ENCODE measurements at regions not wholly inside any gene's neighbourhood (a gene's known extent, or its start where the extent isn't known, plus 50 kb on each side); places are given as distances from the start of the nearest gene placed in this dataset.

DNA sequence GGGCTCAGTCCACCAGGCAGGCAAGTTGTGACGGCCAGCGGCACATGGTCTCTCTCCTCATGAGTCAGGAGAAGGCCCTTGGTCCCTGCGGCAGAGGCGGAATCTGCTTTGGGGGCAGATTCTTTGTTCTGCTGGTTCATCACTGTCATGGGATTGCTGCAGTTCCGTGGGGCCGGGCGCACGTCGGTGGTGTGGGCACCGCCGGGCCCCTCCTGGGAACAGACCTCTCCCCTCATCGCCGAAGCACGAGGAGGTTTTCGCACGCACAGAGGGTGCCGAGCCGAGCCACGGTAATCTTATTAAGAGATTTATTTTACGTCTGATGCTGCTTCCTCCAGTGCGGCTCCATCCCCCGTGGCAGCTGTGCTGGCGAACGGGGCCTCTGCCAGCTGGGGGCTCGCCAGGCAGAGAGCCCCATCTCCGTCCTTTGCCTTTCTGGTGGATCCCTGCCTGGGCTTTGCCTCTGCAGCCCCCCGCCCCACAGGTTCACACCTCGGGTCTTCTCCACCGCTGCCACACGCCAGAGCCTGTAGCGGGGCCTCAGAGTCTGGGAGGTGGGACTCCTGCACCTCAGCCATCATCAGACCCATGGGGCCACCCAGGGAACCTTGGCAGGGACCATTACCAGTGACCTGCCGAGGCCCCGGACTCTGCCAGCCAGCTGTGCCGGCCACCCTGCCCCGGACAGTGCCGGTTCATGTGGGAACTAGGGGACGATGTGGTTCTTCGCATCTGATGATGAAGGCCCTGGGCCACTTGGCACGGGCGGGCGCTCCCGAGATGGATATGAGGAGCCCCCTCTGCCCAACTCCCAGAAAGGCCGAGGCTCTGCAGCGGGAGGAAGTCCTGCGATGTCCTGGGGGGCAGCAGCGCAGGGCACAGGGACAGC, 86.7 kb upstream of the NKX1-1 start:
- DNase-seq: no peak

DNA sequence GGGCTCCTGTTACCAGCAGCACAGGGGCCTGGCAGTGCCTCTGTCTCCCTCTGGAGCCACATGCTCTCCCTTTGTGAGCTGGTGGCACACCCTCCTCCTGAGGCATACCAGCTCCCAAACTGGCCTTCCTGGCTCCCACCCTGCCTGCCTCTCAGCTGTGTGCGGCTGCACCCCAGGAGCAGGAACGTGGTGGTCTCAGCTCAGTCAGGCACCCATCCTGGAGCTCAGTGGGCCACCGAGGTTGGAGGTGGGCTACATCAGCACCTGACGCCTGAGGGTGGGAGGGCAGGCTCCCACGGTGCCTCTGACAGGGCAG, 85.9 kb upstream of the NKX1-1 start:
- no peak for DNase-seq

DNA sequence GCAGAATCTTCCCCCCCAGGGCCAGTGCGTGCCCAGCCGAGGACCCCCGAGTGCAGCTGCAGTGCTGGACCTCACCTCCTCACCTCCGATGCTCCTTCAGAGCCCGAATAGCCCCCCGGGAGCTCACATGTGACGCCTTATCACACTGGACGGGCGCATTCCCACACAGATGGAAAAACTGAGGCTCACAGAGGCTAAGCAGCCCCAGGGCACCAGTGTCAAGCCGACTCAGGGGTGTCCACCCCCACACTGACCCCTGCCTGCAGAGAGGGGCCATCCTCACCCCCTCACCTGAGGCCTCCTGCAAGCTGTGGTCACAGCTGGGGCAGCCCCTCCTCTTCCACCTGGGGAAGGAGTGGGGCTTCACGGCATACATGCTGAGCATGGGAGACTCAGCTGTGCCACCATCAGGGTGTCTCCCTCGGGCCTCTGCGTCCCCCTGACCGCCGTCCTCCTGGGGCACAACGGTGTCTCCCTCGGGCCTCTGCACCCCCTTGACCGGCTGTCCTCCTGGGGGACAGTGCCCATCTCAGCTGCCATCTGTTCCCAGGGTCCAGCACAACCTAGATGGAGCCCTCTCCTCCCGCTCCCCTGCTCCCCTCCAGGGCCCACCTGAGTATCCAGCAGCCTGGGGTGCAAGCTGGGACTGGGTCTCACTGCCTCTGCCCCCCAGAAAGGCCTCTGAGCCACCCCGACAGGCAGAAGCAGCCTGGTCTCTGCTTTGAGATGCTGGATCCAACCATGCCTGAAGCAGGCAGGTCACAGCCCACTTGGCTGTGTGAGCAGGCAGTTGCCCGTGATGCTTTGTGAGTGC, 85.3 kb upstream of the NKX1-1 start:
- DNase-seq: no peak

DNA sequence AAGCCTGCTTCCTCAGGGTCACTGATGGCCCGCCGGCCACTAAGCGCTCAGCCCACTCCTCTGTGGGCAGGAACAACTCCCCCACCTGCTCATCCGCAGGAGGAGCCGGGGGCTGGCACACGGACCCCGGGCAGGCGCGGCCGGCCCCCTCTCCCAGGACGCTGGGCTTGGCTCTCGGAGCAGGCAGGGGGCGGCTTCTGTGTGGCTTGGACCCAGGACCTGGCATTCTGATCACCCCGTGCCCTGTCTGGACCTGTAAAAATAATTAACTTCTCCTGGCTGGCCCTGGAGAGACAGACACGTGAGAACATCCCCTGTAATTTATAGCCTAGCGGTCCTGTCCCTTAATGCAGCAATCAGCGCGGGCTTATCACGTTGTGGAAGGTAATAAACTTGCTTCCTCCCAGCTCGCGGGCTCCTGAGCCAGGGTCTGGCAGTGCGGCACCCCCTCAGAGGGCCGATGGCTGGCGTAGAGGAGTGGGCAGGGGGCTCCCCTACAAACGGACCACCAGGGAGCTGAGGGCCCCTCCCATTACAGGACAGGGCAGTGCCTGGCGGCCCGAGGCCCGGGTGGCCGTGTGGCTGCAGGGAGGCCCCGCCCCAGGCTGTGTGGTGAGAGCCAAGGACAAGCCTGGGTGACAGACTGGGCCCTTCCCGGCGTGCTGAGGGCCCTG, 84.5 kb upstream of the NKX1-1 start:
- DNase-seq: no peak

DNA sequence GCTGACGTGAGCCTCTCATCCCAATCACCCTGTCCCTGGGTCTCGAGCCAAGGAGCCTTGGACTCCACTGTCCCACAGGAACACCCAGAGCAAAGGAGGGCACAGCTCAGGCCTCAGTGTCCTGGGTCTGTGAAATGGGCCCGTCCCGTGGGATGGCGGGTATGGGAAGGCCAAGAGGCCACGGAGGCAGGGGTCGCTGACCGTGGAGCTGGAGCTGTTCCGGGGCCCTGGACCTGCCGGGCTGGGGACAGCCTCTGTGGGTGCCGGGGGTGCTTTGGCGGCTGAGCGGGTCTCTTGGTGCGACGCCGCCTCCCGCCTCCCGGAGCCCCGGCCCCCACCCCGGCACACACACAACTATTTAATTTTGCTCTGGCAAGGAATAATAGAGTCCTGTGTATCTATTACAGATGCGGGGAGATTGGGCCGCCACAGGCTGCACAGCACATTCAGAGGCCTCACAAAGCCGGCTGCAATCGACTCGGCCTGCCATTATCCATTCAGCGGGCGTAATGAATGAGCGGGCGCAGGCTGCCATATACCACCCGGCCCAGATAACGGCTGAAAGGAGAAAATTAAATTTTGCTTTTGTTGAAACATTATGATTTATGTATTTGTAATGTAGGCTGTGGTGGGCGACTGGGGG, 83.9 kb upstream of the NKX1-1 start:
- DNase-seq: no peak

DNA sequence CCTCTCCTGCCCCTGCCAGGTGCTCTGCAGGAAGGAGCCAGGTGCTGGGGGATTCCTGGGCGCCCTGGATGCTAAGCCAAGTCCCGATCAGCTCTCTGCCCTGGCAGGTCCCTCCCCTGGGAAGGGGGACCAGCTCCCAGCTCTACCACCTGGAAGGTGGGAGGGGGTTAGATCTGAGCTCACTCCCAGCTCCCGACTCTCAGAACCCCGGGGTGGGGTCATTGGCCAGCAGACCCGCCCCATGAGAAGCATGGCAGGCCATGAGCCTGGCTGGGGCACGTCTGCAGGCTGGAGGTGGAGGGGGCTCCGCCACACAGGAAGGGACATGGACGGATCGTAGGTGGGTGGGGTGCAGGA, 83.4 kb upstream of the NKX1-1 start:
- no peak for DNase-seq

DNA sequence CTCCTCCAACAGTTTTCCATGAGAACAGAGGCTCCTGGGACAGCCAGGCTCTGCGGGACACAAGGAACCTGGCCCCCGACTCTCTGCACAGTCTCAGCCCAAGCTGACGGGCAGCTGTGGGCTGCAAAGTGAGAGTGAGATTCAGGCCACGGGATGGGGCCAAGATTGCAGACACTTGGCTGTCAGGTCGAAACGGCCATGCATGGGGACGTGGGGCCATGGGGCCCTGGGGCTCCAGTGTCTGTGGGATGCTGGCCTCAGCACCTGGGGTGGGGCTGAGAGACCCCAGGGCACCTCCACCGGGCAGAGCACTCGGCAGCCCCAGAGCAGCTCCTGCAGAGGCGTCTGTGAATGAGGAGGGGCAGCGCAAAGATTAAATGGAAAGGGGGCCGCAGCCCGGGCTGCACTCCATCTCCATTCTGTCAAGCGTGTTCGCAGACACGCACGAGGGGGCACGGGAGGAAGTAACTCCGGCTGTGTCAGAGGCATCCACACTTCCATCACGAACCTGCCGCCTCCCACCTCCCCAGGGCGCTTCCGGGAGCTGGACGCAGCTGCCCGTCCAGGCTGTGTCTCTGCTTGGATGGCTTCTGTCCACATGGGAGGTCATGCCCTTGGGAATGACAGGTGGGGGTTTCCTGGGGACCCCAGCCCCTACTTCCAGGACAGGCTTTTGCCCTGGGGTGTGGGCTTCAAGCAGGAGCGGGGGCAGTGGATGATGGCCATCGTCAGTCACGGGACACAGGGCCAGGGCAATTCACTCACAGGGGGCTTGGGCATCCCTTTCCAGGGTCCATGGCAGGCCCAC, 82.8 kb upstream of the NKX1-1 start:
- DNase-seq: no peak

DNA sequence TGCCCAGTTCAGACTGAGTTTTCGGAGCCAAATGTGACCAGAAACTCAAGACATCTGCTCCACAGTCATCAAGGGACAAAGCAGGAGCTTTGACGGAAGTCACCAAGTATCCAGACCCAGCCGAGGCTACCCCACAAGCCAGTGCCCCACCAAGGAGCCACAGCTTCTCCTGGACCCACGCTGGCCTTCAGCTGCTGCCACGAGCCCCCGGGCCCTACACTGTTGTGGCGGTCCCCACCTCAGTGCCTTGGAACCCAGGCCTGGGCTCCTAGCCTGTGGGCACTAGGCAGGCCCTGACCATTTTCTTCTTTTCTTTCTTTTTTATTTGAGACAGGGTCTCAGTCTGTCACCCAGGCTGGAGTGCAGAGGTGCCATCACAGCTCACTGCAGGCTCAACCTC, 82.1 kb upstream of the NKX1-1 start:
- DNase-seq: no peak

DNA sequence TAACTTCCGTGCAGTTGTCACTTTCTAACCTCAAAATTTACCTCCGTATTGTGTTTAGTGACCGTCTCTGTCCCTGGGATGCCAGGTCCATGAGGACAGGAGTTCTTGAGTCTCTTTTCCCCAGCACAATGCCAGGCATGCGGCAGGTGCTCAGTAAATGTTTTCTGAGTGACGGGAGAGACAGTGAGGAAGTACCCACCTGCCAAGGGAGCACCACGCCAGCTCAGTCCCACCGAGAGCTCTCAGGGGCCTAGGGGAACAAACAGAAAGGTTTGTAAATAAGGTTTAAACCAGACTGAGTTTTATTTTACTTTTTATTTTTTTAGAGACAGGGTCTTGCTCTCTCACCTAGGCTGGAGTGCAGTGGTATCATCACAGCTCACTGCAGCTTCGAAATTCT, 81.5 kb upstream of the NKX1-1 start:
- DNase-seq: no peak

DNA sequence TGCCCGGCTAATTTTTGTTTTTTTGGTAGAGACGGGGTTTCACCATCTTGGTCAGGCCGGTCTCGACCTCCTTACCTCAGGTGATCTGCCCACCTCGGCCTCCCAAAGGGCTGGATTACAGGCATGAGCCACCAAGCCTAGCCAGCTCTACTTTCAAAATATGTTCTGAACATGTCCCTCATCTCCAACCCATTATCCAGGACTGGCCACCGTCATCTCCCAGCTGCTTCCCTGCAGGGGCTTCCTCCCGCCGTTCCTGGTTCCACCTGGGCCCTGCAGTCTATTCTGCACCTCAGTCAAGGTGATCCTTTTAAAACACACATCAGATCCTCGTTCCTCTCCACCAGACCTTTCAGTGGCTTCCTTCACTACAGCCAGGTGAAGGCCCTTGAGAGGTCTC, 80.9 kb upstream of the NKX1-1 start:
- DNase-seq: no peak

DNA sequence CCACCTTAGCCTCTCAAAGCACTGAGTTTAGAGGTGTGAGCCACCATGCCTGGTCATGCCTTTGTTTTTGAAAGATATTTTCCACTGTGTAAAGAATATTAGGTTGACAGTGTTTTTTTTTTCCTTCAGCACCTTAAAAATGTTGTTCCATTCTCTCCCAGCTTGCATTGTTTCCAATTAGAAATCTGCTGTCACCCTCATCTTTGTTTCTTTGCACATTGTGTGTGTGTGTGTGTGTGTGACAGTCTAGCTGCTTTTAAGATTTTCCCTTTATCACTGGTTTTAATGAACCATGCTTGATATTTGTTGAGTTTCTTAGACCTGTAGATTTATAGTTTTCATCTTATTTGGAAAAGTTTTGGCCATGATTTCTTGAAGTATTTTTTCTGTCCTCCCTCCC, 79.0 kb upstream of the NKX1-1 start:
- DNase-seq: no peak

DNA sequence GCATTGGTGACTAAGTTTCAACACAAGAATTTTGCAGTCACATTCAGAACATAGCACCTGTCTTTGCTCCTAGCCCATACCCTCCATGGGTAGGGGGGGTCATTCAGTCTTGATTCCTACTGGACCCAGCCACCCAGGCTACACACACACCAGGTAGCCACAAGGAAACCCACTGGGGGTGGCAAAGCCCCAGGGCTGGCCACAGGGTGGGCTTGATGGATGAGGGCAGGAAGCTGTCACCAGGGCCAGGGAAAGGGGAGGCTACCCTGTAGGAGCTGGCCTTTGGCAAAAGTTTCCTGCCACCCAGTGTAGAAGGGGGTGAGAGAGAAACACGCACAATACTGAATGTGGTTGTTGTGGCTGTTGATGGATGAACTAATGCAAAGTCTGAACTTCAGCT, 74.5 kb upstream of the NKX1-1 start:
- no peak for DNase-seq

DNA sequence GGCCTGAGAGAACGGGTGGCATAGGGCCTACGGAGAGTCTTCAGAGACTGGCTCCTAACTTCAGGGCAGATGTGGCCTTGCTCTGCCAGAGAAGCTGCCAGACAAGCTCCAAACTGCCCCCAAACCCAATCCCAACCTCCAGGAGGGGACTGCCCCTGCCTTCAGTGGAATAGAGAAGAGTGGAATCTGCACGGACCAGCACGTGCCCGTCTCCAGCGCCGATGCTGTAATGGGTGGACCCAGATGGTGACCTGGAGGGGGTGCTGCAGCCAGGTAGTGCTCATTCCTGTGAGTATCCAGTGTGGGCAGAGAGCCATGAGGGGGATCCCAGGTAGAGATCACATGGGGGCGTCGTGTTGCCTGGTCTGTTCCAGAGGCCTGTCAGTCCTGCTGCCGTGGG, 73.2 kb upstream of the NKX1-1 start:
- no peak for DNase-seq

DNA sequence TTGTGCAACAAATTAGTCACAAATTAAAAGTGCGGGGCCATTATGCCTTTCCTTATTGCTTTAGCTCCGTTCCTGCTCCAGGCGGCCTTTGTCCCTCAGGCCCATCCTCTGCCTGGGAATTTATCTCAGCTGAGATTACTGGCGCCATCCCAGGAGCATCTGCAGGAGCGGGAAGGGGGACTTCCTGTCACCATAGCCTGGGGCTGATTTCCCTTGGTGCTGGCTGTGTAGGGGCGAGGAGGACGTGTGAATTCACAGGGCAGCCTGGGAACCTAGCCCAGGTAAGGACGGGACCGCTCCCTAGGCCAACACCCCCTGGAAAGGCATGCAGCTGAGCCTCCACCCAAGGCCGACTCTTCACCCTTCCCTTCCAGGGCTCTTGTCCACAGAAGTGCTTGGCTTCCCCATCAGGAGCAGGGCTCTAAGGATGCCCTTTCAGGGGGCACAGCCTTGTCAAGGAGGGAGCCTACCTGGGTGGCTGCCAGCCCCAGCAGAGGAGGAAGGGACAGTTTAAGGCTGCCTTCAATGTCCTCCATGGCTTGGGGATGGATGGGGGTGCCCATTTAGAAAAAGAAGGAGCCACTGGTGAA, 72.6 kb upstream of the NKX1-1 start:
- no peak for DNase-seq

DNA sequence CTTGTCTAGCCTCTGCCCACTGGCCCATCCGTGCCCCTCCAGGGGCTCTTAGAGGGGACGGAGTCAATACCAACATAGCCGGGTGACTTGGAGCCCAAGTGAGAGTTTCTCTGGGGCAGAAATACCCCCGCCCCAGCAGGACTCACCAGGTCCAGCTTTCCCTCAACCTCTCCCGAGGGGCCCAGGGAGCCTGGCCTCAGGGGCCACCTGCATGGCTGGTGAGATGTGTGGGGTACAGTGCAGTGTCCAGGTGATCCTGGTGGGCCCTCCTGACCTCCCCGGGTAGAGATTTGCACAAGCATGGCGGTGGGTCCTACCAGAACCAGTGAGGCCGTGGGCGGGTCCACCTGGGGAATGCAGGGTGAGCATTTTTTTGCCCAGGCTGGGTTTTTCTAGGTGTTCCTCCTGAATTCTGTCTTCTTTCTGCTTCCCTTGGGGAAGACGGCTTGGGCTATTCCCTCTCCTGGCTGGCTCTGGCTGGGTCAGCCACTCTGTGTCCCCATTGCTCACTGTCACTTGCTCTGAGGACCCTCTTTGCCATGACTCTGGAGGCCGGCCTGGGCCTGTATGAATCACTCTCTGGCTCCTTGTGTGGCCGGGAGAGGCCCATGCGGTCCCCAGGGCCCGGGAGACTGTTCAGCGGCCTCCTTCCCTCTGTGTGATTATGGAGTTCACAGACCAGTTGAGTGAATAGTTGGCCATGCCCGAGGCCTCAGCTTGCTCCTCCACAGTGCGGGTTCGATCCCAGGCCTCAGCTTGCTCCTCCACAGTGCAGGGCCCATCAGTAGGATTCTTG, 71.0 kb upstream of the NKX1-1 start:
- no peak for DNase-seq

DNA sequence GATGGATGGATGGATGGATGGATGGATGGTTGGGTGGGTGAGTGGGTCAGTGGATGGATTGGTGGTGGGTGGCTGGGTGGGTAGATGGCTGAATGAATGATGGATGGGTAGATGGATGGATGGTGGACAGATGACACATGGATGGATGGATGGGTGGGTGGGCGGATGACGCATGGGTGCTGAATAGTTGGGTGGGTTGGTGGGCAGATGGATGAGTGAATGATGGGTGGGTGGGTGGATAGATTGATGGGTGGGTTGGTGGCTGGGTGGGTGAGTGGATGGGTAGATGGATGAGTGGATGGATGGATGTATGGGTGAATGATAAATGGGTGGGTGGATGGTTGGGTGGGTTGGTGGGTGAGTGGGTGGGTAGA, 69.9 kb upstream of the NKX1-1 start:
- DNase-seq: no peak

DNA sequence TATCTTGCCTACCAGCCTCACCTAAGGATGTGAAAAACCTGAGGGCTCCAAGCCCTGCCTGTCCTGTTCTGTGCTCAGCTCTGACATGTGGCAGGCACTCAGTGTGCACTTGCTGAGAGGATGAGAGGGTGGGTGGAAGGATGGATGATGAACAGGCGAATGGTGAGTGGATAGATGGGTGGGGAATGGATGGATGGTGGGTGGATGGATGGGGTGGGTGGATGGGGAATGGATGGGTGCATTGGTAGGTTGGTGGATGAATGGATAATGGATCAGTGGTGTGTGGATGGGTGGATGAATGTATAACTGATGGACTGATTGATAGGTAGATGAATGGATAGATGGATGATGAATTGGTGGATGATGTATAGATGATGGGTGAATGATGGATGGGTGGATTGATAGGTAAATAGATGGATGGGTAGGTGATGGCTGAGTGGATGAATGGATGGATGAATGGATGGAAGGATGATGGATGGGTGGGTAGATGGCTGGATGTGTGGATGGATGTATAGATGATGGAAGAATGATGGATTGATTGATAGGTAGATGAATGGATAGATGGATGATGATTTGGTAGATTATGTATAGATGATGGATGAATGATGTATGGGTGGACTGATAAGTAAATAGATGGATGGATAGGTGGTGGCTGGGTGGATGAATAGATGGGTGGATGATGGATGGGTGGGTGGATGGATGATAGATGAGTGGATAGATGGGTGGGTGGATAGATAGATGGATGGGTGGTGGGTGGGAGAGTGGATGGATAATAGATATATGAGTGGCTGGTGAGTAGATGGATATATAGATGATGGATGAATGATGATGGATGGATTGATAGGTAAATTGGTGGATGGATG, 69.3 kb upstream of the NKX1-1 start:
- DNase-seq: no peak

DNA sequence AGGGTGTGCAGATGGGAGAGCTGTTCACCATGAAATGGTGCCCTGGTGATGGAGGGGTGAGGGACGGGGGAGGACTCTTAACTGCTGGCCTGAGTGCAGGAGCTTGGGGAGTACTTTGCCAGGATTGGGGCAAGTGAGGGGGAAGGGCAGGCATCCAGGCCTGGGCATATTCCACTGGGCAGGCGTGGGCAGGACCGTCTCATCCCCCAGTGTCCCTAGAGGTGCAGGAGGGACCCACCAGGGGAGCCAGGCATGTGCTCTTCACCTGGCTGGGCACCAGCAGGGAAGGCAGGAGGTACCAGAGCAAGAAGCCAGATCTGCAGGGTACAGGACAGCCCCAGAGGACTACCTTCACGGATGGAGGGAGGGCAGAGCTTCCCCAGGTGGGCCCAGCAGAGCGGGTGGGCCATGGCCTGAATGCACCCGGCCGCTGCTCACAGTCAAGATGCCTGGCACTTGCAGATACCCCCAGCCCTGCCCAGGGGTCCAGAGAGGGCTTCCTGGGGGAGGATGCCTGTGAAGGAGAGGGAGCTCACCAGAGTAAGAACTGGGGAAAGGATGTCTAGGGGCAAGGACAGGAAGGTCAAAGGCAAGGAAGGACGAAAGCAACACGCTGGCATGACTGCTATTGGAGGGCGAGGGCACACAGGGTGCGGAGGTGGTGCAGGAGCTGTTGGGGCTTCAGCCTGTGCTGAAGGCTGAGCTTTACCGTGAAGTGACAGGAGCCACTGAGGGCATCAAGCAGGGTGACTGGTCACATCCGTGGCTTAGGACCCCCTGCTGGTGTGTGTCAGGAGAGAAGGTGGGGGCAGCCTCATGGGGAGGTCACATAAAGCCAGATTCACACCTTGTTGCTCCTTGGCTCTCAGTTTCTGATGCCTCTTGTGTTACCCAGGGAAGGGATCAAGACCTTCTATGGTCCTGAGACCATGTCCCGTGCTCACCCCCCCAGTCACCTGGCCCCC, 68.2 kb upstream of the NKX1-1 start:
- DNase-seq: no peak

DNA sequence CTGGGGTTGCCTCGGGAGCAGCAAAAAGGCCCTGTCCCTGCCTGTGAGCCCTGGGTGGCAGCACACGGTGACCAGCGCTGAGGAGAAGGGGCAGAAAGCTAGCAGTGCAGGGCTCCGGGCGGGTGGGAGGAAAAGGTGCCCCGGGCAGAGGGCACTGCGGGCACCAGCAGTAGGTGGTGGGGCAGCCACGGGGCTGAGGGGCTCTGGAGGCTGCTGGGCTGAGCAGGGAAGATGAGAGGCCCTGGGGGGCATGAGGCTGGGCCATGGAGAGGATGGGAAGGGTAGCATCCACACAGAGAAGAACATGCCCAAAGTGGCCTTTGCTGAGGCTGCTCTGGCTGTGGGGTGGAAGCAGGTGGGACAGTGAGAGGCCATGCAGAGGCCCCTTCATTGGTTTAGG, 67.5 kb upstream of the NKX1-1 start:
- DNase-seq: no peak
